Central memory CD4-positive, alpha-beta T cell (primary cell): ENCODE measurements at regions not wholly inside any gene's neighbourhood (a gene's known extent, or its start where the extent isn't known, plus 50 kb on each side); places are given as distances from the start of the nearest gene placed in this dataset.
"Not testable (repeated sequence)": the region's sequence is repeated elsewhere in the genome, so short reads cannot be mapped to it uniquely, and the experiment has no call there.

Source experiments
- DNase-seq: peaks from one replicate; pipeline ENCODE4 v3.0.0; 2022

DNA sequence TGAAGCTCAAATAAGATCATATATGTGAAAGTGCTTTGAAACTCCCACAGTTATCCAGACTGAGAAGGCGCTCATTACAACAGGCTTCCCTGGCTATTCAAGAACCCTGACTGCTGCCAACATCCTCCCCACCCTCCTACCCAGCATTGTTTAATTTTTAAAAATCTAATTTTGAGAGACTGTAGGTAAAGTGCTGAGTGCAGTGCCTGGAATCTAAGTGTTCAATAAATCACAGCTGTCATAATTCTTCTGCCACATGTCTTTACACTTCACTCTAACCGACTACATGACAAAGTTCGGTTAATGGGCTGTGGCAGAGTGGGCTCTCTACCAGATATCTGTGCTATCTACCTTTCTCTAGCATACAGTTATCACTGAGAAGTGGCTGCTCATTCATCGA, 255.6 kb upstream of the C9orf72 start:
- DNase-seq, result no peak

- no peak for DNase-seq
Observed at GRCh38 chr9:27829621-27830020, 256.3 kb upstream of the C9orf72 start.

DNA sequence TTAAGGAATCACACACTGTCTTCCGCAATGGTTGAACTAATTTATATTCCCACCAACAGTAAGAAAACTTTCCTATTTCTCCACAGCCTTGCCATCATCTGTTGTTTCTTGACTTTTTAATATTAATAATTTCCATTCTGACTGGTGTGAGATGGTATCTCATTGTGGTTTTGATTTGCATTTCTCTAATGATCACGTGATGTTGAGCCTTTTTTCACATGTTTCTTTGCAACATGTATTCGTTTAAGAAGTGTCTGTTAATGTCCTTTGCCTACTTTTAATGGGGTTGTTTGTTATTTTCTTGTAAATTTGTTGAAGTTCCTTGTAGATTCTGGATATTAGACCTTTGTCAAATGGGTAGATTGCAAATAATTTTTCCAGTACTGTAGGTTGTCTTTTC, 258.8 kb upstream of the C9orf72 start:
- not testable (repeated sequence) for DNase-seq

- DNase-seq, result no peak
Observed at GRCh38 chr9:27835286-27835685, 262.0 kb upstream of the C9orf72 start.

GRCh38 chr9:27835746-27836145, 262.5 kb upstream of the C9orf72 start:
- DNase-seq, result no peak

DNA sequence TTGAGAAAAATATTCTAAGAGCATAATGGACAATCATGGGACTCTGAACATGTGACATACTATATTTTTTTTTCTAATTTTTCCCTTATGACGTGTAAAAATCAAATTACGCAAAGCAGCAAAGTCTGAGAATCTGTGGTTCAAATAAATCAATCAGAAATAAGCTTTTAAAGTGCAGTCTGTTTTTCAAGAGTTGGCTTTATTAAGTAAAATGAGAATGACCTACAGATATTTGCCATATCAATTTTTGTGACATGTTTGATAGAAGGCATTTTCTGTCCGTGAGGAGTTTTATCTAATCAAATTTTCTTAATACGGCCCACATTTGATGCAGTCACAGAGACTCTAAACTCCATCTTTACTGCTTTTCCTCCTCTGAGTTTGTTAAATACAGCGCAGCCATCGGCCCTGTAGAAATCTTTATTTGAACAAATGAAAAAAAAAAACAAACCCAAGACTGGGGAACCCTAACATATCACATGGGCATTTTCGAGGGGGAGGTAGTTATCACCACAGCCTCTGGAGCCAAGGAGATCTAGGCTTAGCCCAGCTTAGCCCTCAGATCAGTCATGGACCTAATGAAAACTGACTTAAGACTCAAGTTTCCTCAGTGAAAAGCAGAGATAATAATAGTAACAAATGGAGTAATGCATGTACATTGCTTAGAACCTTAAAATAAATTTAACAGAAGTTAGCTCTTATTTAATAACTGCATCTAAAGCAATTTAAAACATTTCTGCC, 263.6 kb upstream of the C9orf72 start:
- DNase-seq, result no peak

DNA sequence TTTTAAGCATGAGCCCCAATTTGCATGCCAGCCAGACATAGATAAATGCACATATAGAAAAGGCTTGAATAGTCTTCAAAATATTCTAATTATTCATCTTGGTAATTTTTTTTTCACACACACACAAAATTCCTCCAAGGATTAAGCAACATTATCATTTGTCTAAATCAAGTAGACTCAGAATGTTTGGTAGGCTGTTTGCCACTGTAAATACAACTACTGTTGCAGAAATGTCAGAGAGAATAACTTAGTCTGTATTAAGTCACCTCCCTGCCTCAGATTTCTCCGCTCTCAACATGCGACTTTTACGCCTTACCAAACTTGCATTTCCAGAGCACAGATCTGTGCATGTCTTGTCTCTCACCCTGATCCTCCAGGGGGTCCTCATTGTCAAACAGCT, 265.6 kb upstream of the C9orf72 start:
- no peak for DNase-seq

GRCh38 chr9:27839767-27840166, 266.5 kb upstream of the C9orf72 start:
- not testable (repeated sequence) for DNase-seq

DNA sequence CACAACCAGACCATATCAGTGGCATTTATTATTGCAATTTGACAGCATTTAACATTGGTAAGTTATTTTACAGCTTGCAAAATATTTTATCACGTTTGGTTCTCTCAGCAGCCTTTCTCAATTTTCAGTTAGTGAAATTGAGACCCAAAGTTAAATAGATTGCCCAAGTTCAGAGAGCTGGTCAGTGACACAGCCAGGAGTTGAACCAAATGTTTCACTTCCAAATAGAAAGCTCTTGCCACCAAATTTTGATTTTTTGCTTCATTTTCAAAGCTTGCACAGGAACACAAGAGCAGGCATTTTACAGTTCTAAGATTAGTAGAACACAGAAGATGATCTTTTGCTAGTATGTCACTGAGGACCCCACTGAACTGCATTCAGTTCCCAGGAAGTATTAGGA, 271.5 kb upstream of the C9orf72 start:
- DNase-seq, result no peak

DNA sequence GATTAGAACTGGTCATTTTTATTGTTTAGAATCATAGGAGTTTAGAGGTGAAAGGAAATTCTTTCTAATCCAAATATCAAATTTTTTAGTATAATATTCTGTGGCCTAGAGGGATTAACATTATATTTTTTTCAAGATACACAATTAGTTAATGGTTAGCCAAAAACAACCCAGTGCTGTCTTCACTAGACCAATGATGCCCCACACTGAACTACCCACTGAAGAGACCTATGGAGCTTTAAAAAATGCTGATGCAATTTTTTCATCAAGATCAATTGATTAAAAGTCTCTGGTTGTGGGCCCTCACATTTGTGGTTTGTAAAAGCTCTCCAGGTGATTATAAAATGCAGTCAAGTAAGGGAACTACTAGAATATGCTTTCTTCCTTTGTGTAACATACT, 274.1 kb upstream of the C9orf72 start:
- no peak for DNase-seq

- DNase-seq, result no peak
Observed at GRCh38 chr9:27847818-27848217, 274.5 kb upstream of the C9orf72 start.

DNA sequence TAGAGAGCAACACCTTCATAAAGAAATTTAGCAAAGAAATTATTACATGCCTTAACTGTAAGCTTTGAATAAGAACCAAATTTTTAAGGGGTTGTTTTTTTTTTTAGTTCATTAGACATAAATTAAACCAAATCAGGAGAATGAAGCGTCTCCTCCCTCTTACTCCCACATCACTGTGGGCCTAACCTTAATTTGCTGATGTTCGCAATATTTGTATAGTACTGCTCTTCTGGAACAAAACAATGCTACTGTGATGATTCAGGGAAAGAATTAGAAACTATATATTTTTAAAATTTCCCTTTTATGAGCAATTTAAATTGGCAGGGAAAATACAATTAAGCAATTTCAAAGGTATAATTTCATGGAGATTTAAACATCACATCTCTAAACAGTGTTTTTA, 275.0 kb upstream of the C9orf72 start:
- DNase-seq, result no peak

DNA sequence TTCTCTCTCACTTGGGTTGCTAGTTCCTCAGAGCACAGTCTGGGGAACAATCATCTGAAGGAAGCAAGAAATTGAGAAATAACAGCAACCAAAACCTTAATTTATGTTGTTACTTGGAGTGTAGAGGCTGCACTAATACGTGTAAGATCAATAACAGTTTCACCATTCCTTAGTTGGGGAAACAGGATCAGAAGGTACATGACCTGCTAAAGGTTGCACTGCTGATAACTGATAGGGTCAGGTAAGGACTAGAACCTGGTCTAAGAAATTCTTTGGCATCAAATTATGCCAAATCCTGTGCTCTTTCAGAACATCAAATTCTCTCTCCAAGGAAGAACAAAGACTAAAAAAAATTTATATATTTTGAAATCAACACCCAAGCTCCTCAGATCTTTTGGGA, 278.6 kb upstream of the C9orf72 start:
- DNase-seq, result no peak

GRCh38 chr9:27853529-27853928, 280.2 kb upstream of the C9orf72 start:
- DNase-seq, result no peak

DNA sequence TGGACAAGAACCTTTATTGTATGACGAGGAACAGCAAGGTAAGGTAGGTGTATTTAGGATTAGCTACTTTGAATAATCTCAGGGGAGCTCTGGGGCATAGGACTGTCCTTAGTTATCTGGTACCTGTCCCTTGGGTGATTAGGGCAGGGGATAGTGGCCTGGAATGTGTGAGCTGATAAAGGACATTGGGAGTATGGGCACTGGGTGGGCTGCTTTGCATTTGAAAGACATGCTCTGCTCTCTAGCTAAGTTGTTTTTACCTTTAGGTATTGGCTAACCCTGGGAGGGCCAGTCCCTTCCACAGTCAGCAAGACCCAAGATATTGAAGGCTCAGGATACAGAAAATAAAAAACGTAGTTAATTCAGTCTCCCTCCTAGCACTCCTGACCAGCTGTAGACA, 282.8 kb upstream of the C9orf72 start:
- DNase-seq, result no peak

DNA sequence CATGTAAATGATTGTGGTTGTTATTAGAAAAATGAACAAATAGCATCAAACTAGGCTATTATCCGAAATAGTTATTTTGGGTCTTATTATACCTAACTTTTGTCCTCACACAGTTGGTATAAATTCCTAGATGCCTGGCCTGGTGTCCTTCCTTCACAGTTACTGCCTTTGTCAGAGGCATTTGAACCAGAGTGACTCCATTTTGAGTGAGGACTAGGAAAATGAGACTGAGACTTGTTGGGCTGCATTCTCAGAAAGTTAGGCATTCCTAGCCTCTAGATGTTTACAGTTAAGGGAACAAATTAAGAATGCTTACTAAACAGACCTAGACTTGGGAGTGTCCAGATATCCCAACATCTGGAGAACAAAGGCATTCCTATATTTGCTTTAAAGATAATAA, 283.5 kb upstream of the C9orf72 start:
- DNase-seq, result no peak

DNA sequence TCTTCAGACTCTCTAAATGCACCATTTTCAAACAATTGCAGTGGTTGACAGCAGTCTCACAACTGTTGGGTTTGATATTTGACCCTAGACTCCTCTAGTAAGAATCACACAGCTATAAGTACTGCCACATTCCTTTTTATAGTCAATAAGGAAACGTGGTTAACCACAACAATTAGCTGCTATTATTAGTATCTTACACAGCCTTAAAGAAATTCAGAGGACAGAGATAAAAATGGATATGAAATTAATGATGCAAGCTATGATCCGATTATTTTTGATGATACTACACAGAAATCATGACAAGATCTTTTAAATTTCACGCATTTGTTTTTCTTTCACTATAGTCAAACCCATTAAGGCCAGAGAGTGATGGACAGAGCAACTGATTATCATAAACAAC, 288.6 kb upstream of the C9orf72 start:
- DNase-seq, result no peak

DNA sequence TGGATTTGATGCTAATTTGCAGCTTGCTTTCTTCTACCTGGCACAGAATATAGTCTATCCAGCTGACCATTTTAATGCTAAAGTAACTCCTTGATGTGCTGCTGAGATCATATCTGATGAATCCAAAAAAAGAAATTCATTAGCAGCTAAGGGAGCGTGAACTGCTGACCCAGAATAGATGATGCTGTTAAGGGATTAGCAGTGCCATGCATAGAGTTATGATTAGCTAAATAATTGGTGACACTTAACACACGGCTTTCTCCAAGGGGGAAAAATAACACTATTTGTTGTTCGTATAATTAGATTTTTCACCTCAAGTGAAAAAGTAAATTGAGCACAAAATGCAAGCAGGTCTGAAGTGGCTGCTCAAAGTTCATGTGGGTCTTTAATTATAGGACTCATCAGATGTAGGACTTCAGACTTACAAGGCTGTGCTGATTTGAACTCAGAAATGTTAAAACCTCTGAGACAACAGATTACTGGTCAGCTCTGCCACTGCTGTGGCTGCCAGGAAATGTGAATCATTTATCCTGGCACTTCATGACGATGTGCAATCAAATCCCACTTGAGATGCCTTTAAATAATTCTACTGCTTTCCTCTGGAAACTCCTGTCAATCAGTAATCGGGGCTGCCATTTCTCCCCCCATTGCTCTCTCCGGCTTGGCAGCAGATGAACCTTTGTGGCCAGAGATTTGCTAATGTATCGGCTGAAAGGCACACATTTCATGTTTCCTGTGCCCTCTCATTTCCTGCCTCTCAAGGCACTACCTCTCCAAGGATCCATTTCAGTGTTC, 291.6 kb upstream of the C9orf72 start:
- no peak for DNase-seq

DNA sequence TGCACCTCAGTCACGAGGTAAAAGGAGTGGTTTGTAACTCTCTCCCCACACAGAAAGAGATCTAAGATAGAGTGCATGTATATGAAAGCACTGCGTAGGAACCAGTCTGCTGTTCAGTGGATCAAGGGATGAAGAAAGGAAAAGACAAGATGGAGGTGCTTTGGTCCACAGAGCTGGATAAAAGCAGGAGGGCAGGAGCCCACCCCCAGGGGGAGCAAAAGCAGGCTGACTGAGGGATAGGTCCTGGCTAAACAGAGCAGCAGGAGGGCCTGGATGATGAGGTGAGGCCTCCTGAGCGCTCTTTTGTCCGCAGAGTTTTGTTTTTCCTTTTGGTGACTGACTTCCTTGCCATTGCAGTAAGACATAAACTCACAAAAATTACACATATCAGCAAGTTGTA, 293.5 kb upstream of the C9orf72 start:
- no peak for DNase-seq

GRCh38 chr9:27870404-27870803, 297.1 kb upstream of the C9orf72 start:
- no peak for DNase-seq

- DNase-seq, result no peak
Observed at GRCh38 chr9:27880156-27880555, 306.9 kb upstream of the C9orf72 start.

GRCh38 chr9:27880635-27881034, 307.4 kb upstream of the C9orf72 start:
- DNase-seq, result no peak

- DNase-seq, result no peak
Observed at GRCh38 chr9:27888661-27889295, 315.5 kb upstream of the C9orf72 start.

GRCh38 chr9:27924502-27924901, 351.2 kb upstream of the C9orf72 start:
- DNase-seq, result no peak
